ENCODE measurements at regions not wholly inside any gene's neighbourhood (a gene's known extent, or its start where the extent isn't known, plus 50 kb on each side); places are given as distances from the start of the nearest gene placed in this dataset.

DNA sequence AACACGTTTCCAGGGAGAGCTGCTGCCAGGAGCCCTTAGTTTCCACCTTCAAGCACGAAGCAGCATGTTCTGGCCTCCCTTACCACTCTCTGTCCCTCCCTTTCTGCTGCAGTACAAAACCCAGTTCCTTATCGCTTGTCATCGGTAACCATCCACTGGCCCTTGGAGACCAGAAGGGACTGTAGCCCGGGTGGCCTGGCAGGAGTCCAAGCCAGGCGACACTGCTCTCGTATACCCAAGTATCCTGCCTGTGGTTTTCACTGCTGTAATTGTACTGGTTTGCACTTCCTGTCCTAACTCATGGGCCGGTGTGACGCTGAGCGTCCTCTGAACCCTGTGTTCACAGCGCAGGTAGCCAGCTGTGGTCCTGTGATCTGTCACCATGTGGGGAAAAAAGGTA is 81.1 kb downstream of the MAF start:
- Histone ChIP-seq H3K79me1 (ENCODE audit: low read depth in 1 of 2, low read length in 2 of 2) (no peaks in the 10 kb centered on the region), H2BK5ac (ENCODE audit: low read depth, low read length, poor library complexity, severe bottlenecking) (no peak overlapping the region), H3K4me1 (ENCODE audit: control insufficient read depth, insufficient read depth, low read length) (no peaks in the 10 kb centered on the region), H3K4me3 (ENCODE audit: insufficient read depth, low read depth, low read length) (no peak overlapping the region), H3K36me3 (ENCODE audit: control insufficient read depth, insufficient read depth, low read length) (no peaks in the 10 kb centered on the region), H3K14ac (replicated peaks; ENCODE audit: low read depth, low read length) (no peak overlapping the region), H4K91ac (ENCODE audit: insufficient read depth, low read depth, low read length) (no peak overlapping the region), H3K23ac (ENCODE audit: low read depth, low read length) (no peak overlapping the region), H2AK5ac (ENCODE audit: low read depth, low read length) (no peak overlapping the region), H4K20me1 (ENCODE audit: insufficient read depth, low read length) (no peaks in the 10 kb centered on the region), H2BK120ac (ENCODE audit: low read depth, low read length) (no peak overlapping the region), H2AFZ (replicated peaks; ENCODE audit: low read length, poor library complexity) (no peak overlapping the region), H2BK20ac (ENCODE audit: low read depth, low read length) (no peak overlapping the region), H4K5ac (ENCODE audit: low read depth, low read length) (no peak overlapping the region), H3K27me3 (ENCODE audit: control insufficient read depth, insufficient read depth, low read length) (no peaks in the 10 kb centered on the region), H3K4me2 (ENCODE audit: low read depth, low read length) (no peak overlapping the region), H3K18ac (ENCODE audit: low read depth, low read length) (no peak overlapping the region), H3K9me3 (ENCODE audit: control insufficient read depth, insufficient read depth, low read length) (peaks cover 24% of the 10 kb centered on the region; the same call in 1 of the 2 replicates), H3K9me1 (ENCODE audit: insufficient read depth, low read length) (no peaks in the 10 kb centered on the region), H2BK15ac (ENCODE audit: low read depth, low read length) (no peak overlapping the region), H3K4ac (ENCODE audit: low read depth, low read length) (no peak overlapping the region), H4K8ac (ENCODE audit: low read depth in 2 of 2, low read length in 2 of 2) (no peak overlapping the region), H2AK9ac (replicated peaks; ENCODE audit: low read depth, low read length, poor library complexity) (no peak overlapping the region), H3K56ac (ENCODE audit: extremely low read depth, insufficient read depth, low read length) (no peak overlapping the region), H3K9ac (ENCODE audit: low read depth, low read length) (no peak overlapping the region), H3K27ac (ENCODE audit: insufficient read depth, low read length) (no peak overlapping the region)
- ChIA-PET POLR2A (ENCODE audit: unreplicated experiment) (no interaction called here), CTCF (no interaction called here)
- dilution Hi-C loops (cut with HindIII; ENCODE audit: low sequenced_read_pairs, unreplicated experiment) (no loop called here), in situ Hi-C loops (cut with MboI; ENCODE audit: low sequenced_read_pairs) (no loop called here), intact Hi-C loops (cut with micrococcal nuclease) (no loop called here)
- 40% methylated on average over 8 of the region's 11 CpGs; no CpG with 5 or more reads in 1 of the 2 experiments for WGBS, 2 experiments (ENCODE audit: extremely low coverage in 2 of 2, insufficient read length in 1 of 2)
- TF ChIP-seq RFX5 (IDR thresholded peaks at IDR 0.05; ENCODE audit: low read depth, low read length) (no peak), RCOR1 (IDR thresholded peaks at IDR 0.05; ENCODE audit: insufficient replicate concordance, low read length) (no peak)
- no TSS peak for BruUV-seq (replicated peaks)
- DNase-seq (no peak), ATAC-seq (ENCODE audit: low read depth) (no peak)
